HG02870 (cell line): ENCODE measurements at regions not wholly inside any gene's neighbourhood (a gene's known extent, or its start where the extent isn't known, plus 50 kb on each side); places are given as distances from the start of the nearest gene placed in this dataset.

Experiments used
- ATAC-seq: cut with Tn5 transposase; IDR thresholded peaks from one replicate; pipeline ENCODE4 v1.9.1; 2021; ENCODE audit warnings: mild to moderate bottlenecking, moderate library complexity; ENCODE audit not compliant: unreplicated experiment

- no peak for ATAC-seq
Measured at GRCh38 chr3:154584974-154585373, 155.0 kb upstream of the GPR149 start.

DNA sequence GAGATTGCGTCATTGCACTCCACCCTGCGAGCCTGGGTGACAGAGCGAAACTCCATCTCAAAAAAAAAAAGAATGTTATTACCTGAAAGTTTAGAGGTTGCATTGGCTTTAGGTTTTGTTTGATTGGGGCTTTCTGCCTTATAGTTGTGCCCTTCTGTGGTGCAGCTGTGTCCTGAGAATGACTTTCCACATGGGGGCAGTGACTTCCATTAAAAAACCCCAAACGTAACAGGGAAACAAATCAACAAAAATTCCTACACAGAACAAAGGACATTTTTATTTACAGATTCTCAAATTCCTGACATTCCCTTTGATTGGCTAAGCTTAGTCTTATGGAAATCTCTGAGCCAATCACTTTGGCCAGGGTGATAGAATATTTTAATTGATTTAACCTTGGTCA is 154.1 kb upstream of the GPR149 start:
- no peak for ATAC-seq

DNA sequence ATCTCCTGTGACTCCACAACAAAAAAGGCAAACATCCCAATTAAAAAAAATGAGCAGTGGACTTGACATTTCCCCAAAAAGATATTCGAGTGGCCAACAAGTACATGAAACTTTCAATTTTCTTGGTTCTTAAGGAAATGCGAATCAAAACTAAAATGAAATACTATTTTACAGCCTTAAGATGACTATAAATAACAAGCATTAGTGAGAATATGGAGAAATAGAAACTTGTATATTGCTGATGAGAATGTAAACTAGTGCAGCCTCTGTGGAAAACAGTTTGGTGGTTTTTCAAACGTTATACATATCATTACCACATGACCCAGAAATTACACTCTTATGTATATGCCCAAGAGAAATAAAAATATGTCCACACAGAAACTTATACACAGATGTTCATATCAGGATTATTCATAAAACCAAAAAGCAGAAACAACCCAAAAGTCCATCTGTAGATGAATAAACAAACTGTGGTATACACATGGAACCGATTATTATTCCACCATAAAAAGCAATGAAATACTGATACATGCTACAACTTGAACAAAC is 153.2 kb upstream of the GPR149 start:
- no peak for ATAC-seq

- no peak for ATAC-seq
Measured at GRCh38 chr3:154582501-154582900, 152.5 kb upstream of the GPR149 start.

DNA sequence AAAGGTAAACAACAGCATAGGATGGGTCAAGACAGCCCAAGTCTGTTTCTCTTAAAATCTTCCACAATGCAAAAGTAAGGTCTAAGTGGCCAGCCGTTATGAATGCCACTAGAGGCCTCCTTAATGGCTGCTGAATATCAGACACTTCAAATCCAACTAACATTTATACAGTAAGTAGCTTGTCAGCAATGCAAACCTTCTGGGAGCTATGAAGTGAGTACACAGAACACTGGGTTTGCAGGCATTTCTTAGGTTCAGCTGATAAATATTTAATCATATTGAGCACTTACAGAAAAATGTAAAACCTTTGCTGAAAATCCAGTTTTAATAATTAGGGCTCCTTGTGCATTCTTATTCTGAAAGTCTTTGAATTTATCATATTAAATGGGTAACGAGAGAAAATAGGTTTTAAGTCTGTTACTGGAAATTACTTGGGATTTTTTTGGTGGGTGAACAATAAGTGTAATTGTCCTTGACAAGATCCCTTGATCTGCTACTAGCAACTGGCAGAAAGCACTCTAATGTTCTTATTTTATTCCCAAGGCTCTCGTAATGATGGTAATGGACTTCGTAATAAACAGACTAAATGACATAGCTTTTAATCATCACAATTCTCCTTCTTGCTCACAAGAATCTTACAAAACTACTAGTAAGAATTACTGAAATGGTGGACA is 141.7 kb upstream of the GPR149 start:
- ATAC-seq, result no peak

- ATAC-seq, result no peak
Measured at GRCh38 chr3:154568064-154568463, 138.1 kb upstream of the GPR149 start.

DNA sequence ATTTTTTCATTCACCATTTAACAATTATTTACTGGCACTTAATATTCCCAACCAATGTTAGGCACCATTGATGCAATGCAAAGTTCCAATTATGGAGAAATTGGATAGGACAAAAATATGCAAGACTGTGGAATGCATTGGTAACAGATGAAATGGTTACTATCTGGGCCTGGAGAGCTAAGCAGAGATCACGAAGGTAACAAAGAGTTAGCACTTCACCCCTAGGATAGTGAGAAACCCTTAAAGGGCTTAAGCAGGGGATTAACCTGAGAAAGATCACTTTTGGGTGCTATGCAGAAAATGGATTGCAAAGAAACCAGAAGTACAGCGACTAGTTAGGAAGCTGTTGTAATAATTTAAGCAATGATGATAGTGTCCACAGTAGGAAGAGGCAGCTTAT is 129.6 kb upstream of the GPR149 start:
- no peak for ATAC-seq

- ATAC-seq, result no peak
Measured at GRCh38 chr3:154552338-154552737, 122.3 kb upstream of the GPR149 start.

DNA sequence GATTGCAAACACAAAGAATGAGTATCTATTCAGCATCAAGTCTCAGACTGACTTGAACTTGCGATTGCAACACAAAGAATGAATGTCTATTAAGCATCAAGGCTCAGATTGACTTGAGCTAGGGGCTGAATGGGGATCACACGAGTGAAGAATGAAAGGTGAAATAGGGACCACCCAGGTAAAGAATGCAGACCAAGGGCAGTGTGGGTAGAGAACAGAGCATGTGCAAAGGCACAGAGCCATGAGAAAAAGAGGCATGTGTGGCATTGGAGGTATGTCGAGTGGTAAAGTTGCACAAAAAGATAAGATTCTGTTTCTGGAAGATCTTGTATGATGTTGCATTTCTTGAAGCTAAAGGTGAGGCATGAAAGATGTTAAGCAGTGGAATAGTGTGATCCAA is 119.4 kb upstream of the GPR149 start:
- ATAC-seq, result no peak

DNA sequence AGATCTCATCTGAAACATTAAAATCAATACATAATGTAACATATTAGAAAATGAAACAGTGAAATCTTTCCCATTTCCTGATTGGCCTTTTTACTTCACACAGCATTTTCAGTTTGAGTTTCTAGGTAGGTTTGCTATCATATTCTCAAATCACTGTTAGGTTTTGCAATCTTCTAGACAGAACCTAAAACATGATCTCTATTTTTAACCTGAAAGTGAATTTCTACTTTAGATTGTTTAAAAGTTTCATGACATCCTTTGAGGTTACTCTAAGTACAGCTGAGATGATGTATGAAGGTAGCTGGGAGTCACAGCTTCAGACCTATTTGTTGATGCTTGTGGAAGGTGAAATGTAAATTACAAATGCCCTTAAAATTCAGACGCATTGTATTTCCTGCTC is 118.4 kb upstream of the GPR149 start:
- ATAC-seq, result peak; percentile 64

DNA sequence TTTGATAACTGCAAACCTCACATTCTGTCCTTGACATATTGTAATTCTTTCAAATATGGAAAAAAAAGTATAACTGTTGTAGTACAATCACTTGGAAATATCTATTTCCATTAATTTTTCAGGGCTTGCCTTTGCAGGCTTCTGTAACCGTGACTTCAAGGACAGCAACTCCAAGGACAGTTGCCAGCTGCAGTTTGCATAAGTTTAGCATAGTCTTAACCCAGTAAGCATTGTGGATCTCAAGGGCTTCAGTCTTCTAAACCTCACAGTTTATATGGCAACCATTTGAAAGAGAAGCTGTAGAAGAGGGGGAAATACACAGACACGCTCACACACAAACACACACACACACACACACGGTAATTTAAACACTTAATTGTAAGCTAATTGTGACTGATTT is 112.8 kb upstream of the GPR149 start:
- ATAC-seq, result no peak

DNA sequence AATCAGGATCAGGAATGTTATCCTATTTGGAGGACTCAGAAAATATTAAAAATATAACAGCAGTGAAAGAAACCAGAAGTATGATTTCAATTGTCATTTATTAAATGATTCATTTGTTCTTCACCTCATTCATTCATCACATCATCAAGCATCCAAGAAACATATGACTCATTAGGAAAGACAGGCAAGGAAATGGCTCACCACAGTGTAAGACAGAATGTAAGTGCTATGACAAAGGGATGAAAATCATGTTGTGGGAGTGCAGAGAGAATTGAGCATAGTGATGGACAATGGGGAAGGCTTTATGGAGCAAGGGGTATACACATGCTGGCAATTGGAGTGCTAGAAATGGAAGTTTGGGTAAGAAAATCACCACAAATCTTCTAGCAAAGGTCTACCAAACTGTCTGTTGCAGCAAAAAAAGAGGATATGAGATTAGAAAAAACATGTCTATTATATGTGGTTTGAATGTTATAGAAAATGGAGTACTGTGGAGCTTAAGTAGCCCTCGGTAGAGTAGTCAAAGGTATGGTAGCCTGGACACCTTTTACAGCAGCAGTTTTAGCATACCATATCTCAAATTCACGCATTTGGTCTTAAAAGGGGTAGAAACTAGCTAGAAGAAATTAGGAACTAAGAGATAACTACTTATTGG is 111.1 kb upstream of the GPR149 start:
- ATAC-seq, result no peak

DNA sequence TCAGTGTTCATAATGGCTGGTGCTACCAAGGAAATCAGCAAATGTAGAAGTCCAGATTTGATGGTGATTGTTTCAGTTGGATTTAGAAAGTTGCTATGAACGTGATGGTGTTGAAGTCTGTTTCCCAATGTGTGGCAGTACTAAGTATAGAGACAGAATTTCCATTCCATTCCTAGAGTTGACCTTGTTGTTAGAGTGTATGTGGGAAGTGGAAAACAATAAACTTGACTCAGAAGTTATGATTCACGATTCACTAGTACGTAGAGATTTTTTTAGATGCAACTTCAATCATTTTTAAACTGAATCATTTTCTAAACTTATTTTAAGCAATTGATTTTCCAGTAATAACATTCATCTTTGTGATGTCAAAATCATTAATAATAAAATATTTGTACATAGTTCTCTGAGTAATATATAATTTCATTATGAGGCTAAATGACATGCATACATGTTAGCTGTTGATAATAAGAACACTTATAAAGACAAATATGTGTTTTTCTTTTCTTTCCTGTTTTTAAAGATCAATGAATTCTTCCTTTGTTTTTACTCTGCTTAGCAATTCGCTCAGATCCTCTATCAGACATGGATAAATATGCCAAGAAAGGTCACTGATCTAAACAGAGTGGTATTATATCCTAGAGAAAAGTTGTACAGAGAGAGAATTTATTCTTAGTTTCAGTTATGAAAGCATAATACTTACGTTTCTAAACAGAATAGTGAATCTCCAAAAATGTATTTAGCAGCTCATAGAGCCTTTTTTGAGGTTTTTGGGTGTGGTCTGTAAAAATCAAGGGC is 108.8 kb upstream of the GPR149 start:
- ATAC-seq, result no peak

GRCh38 chr3:154536751-154537150 is 106.8 kb upstream of the GPR149 start:
- no peak for ATAC-seq

GRCh38 chr3:154522036-154522602 is 92.1 kb upstream of the GPR149 start:
- no peak for ATAC-seq

- ATAC-seq, result no peak
Measured at GRCh38 chr3:154517404-154517803, 87.4 kb upstream of the GPR149 start.

GRCh38 chr3:154515921-154516320 is 85.9 kb upstream of the GPR149 start:
- no peak for ATAC-seq

- no peak for ATAC-seq
Measured at GRCh38 chr3:154510780-154511179, 80.8 kb upstream of the GPR149 start.

- ATAC-seq, result no peak
Measured at GRCh38 chr3:154507727-154508126, 77.7 kb upstream of the GPR149 start.

DNA sequence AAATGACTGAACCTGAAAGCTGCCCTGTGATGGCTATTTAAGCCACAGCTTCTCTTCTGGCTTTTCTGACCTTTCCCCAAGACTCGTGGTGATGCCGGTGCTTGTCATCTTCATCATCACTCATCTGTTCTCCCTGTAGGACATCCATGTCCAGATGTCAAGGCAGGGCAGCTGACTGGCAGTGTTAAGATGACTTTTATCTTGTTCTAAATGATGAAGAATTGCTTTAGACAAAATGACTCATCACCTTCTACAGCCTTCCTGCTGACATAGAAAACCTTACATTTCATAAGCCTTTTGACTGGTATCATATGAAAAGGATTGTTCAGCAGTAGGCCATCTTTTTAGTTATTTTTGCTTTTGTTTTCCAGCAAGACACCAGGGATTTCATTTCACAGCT is 67.0 kb upstream of the GPR149 start:
- ATAC-seq, result no peak

DNA sequence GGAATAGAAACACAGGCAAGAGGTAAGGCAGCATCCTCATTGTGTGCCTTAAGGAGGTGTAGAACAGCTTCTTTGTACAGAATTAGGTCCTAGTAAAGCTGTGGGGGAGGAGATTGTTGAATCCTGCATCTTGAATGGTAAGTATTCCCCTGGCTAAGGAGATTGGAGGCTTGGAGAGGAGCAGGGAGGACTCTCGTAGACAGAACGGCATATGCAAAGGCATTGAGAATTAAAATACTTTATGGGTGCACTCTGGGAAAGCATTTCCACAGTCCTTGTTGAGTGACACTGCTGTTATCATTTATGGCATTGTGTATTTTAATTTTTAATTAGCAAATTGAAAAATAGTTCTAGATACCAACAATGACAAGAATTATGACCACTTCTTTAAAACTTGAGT is 66.5 kb upstream of the GPR149 start:
- no peak for ATAC-seq
